Neural progenitor cell (in vitro differentiated cells): ENCODE measurements at regions not wholly inside any gene's neighbourhood (a gene's known extent, or its start where the extent isn't known, plus 50 kb on each side); places are given as distances from the start of the nearest gene placed in this dataset.

ENCODE experiments used
- DNase-seq: peaks from one replicate; pipeline ENCODE4 v3.0.0-alpha.2; 2016; ENCODE audit warnings: low spot score
- H2AFZ ChIP-seq: fragments of 200-600 bp; sonication (generic); replicated peaks from 2 replicates; pipeline ENCODE4 v1.6.1; 2016; ENCODE audit warnings: antibody characterized with exemption
- H3F3A ChIP-seq: fragments of 200-600 bp; sonication (generic); 2 replicates; pipeline ENCODE4 v1.6.1; 2016; ENCODE audit warnings: antibody characterized with exemption, low read depth
- H3K27ac ChIP-seq: fragments of 200-600 bp; sonication (generic); 2 replicates; pipeline ENCODE4 v1.5.1; 2016; ENCODE audit warnings: mild to moderate bottlenecking
- H3K27me3 ChIP-seq: fragments of 200-600 bp; sonication (generic); 2 replicates; pipeline ENCODE4 v1.6.1; 2016; ENCODE audit warnings: mild to moderate bottlenecking, moderate library complexity
- H3K36me3 ChIP-seq: fragments of 200-600 bp; sonication (generic); 2 replicates; pipeline ENCODE4 v1.5.1; 2016
- H3K4me1 ChIP-seq: fragments of 200-600 bp; sonication (generic); 2 replicates; pipeline ENCODE4 v1.6.1; 2016; ENCODE audit warnings: mixed run types
- H3K4me2 ChIP-seq: fragments of 200-600 bp; sonication (generic); 2 replicates; pipeline ENCODE4 v1.6.1; 2016
- H3K4me3 ChIP-seq: fragments of 200-600 bp; sonication (generic); 2 replicates; pipeline ENCODE4 v1.5.1; 2016
- H3K79me2 ChIP-seq: fragments of 200-600 bp; sonication (generic); 2 replicates; pipeline ENCODE4 v1.6.1; 2016; ENCODE audit warnings: low read depth
- H3K9ac ChIP-seq: fragments of 200-600 bp; sonication (generic); 2 replicates; pipeline ENCODE4 v1.6.1; 2016
- H3K9me3 ChIP-seq: fragments of 200-600 bp; sonication (generic); 2 replicates; pipeline ENCODE4 v1.5.1; 2016; ENCODE audit warnings: low read depth
- H4K20me1 ChIP-seq: fragments of 200-600 bp; sonication (generic); 2 replicates; pipeline ENCODE4 v1.6.1; 2016; ENCODE audit warnings: low read depth
- H3K27ac Mint-ChIP-seq: 3 replicates; pipeline ENCODE4 v1.8.0; 2021; ENCODE audit warnings: mixed read lengths
- H3K27me3 Mint-ChIP-seq: 2 replicates; pipeline ENCODE4 v1.8.0; 2022; ENCODE audit warnings: low read depth, mild to moderate bottlenecking, inconsistent platforms, moderate library complexity, mixed read lengths; ENCODE audit not compliant: insufficient read depth
- H3K36me3 Mint-ChIP-seq: 3 replicates; pipeline ENCODE4 v1.8.0; 2021; ENCODE audit warnings: mixed read lengths
- H3K4me1 Mint-ChIP-seq: 3 replicates; pipeline ENCODE4 v1.8.0; 2021; ENCODE audit warnings: mixed read lengths
- H3K4me3 Mint-ChIP-seq: 3 replicates; pipeline ENCODE4 v1.8.0; 2021; ENCODE audit warnings: mild to moderate bottlenecking, moderate library complexity, mixed read lengths
- H3K9me3 Mint-ChIP-seq: 3 replicates; pipeline ENCODE4 v1.8.0; 2020; ENCODE audit warnings: mixed read lengths
- CTCF ChIP-seq: fragments of 200-600 bp; sonication (generic); IDR thresholded peaks from 2 replicates; pipeline ENCODE4 v1.5.1; 2017; ENCODE audit warnings: antibody characterized with exemption, mild to moderate bottlenecking
- EZH2 ChIP-seq: fragments of 200-600 bp; sonication (generic); IDR thresholded peaks from 2 replicates; pipeline ENCODE4 v1.6.1; 2017; ENCODE audit warnings: antibody characterized with exemption, mild to moderate bottlenecking, moderate library complexity
- EZH2phosphoT487 ChIP-seq: fragments of 200-600 bp; sonication (generic); IDR thresholded peaks from 2 replicates; pipeline ENCODE4 v1.6.1; 2017; ENCODE audit warnings: antibody characterized with exemption

GRCh38 chr4:60221866-60222265 lies 978.3 kb upstream of the ADGRL3 start:
- TF ChIP-seq EZH2 (no peak), EZH2phosphoT487 (no peak), CTCF (no peak)
- Mint-ChIP-seq H3K27me3 (no peaks in the 10 kb centered on the region), H3K9me3 (no peaks in the 10 kb centered on the region), H3K4me1 (peaks cover 4% of the 10 kb centered on the region), H3K27ac (no peak overlapping the region), H3K36me3 (no peaks in the 10 kb centered on the region), H3K4me3 (no peak overlapping the region)
- H2AFZ ChIP-seq = no peak overlapping the region
- H3F3A ChIP-seq = no peaks in the 10 kb centered on the region
- H3K36me3 ChIP-seq = no peaks in the 10 kb centered on the region
- no peaks in the 10 kb centered on the region for H3K27me3 ChIP-seq
- H3K4me3 ChIP-seq = no peak overlapping the region
- H3K9me3 ChIP-seq = no peaks in the 10 kb centered on the region
- H3K27ac ChIP-seq = no peak overlapping the region
- H4K20me1 ChIP-seq = no peaks in the 10 kb centered on the region
- H3K79me2 ChIP-seq = no peaks in the 10 kb centered on the region
- H3K4me1 ChIP-seq = no peaks in the 10 kb centered on the region
- no peak for DNase-seq
- H3K4me2 ChIP-seq = no peak overlapping the region
- H3K9ac ChIP-seq = no peak overlapping the region

GRCh38 chr4:60223208-60223923 lies 976.8 kb upstream of the ADGRL3 start:
- TF ChIP-seq CTCF (no peak), EZH2 (no peak), EZH2phosphoT487 (no peak)
- Histone ChIP-seq H3K9ac (no peak overlapping the region), H3K36me3 (no peaks in the 10 kb centered on the region), H3K4me2 (no peak overlapping the region), H3K4me3 (no peak overlapping the region), H3K27me3 (no peaks in the 10 kb centered on the region), H4K20me1 (no peaks in the 10 kb centered on the region), H3K4me1 (no peaks in the 10 kb centered on the region), H3K9me3 (no peaks in the 10 kb centered on the region), H3K79me2 (no peaks in the 10 kb centered on the region), H3K27ac (no peak overlapping the region), H3F3A (no peaks in the 10 kb centered on the region), H2AFZ (no peak overlapping the region)
- no peak overlapping the region for H3K4me3 Mint-ChIP-seq
- H3K27ac Mint-ChIP-seq = no peak overlapping the region
- no peaks in the 10 kb centered on the region for H3K9me3 Mint-ChIP-seq
- no peak for DNase-seq
- peaks cover 4% of the 10 kb centered on the region for H3K4me1 Mint-ChIP-seq
- H3K36me3 Mint-ChIP-seq = no peaks in the 10 kb centered on the region
- H3K27me3 Mint-ChIP-seq = no peaks in the 10 kb centered on the region

GRCh38 chr4:60241866-60242265 lies 958.3 kb upstream of the ADGRL3 start:
- DNase-seq = peak; percentile 41
- no peak overlapping the region for H3K4me3 Mint-ChIP-seq
- no peak overlapping the region for H3K4me2 ChIP-seq
- H2AFZ ChIP-seq = peak overlapping the region; percentile 50
- no peaks in the 10 kb centered on the region for H3K27me3 Mint-ChIP-seq
- H3K27me3 ChIP-seq = no peaks in the 10 kb centered on the region
- H3K36me3 ChIP-seq = no peaks in the 10 kb centered on the region
- no peaks in the 10 kb centered on the region for H3K4me1 ChIP-seq
- no peaks in the 10 kb centered on the region for H3K9me3 ChIP-seq
- no peak overlapping the region for H3K27ac ChIP-seq
- no peaks in the 10 kb centered on the region for H3F3A ChIP-seq
- H3K36me3 Mint-ChIP-seq = no peaks in the 10 kb centered on the region
- no peak overlapping the region for H3K9ac ChIP-seq
- H3K4me3 ChIP-seq = no peak overlapping the region
- H3K4me1 Mint-ChIP-seq = peaks cover 9% of the 10 kb centered on the region
- no peak for TF ChIP-seq EZH2
- TF ChIP-seq CTCF = no peak
- TF ChIP-seq EZH2phosphoT487 = no peak
- H3K27ac Mint-ChIP-seq = no peak overlapping the region
- H3K9me3 Mint-ChIP-seq = no peaks in the 10 kb centered on the region
- no peaks in the 10 kb centered on the region for H3K79me2 ChIP-seq
- H4K20me1 ChIP-seq = no peaks in the 10 kb centered on the region
